Glomerular visceral epithelial cell (primary cell): ENCODE measurements at regions not wholly inside any gene's neighbourhood (a gene's known extent, or its start where the extent isn't known, plus 50 kb on each side); places are given as distances from the start of the nearest gene placed in this dataset.
"Not testable (repeated sequence)": the region's sequence is repeated elsewhere in the genome, so short reads cannot be mapped to it uniquely, and the experiment has no call there.

Experiments used
- DNase-seq: peaks from one replicate; pipeline ENCODE4 v3.0.0-alpha.2; 2016; ENCODE audit errors: extremely low spot score

- DNase-seq, result no peak
Observed at GRCh38 chr16:65769776-65770438, 596.6 kb upstream of the CDH5 start.

GRCh38 chr16:65769055-65769465, 597.4 kb upstream of the CDH5 start:
- DNase-seq, result no peak

- no peak for DNase-seq
Observed at GRCh38 chr16:65767125-65767524, 599.4 kb upstream of the CDH5 start.

GRCh38 chr16:65763640-65764305, 602.7 kb upstream of the CDH5 start:
- no peak for DNase-seq

- DNase-seq, result no peak
Observed at GRCh38 chr16:65760874-65761273, 605.6 kb upstream of the CDH5 start.

- no peak for DNase-seq
Observed at GRCh38 chr16:65758620-65759019, 607.9 kb upstream of the CDH5 start.

GRCh38 chr16:65757064-65757463, 609.4 kb upstream of the CDH5 start:
- no peak for DNase-seq

GRCh38 chr16:65756163-65756562, 610.3 kb upstream of the CDH5 start:
- DNase-seq, result no peak

GRCh38 chr16:65754820-65755691, 611.4 kb upstream of the CDH5 start:
- no peak for DNase-seq

GRCh38 chr16:65752522-65752844, 614.0 kb upstream of the CDH5 start:
- no peak for DNase-seq

GRCh38 chr16:65751622-65752521, 614.6 kb upstream of the CDH5 start:
- no peak for DNase-seq

GRCh38 chr16:65749506-65749905, 617.0 kb upstream of the CDH5 start:
- no peak for DNase-seq

- DNase-seq, result no peak
Observed at GRCh38 chr16:65746941-65747340, 619.5 kb upstream of the CDH5 start.

GRCh38 chr16:65745201-65745708, 621.2 kb upstream of the CDH5 start:
- DNase-seq, result no peak

- no peak for DNase-seq
Observed at GRCh38 chr16:65744401-65744800, 622.1 kb upstream of the CDH5 start.

- DNase-seq, result no peak
Observed at GRCh38 chr16:65743558-65743957, 621.7 kb upstream of the CDH11 start.

- no peak for DNase-seq
Observed at GRCh38 chr16:65740711-65741110, 618.8 kb upstream of the CDH11 start.

GRCh38 chr16:65739518-65739917, 617.7 kb upstream of the CDH11 start:
- no peak for DNase-seq

- no peak for DNase-seq
Observed at GRCh38 chr16:65737831-65738230, 616.0 kb upstream of the CDH11 start.

- not testable (repeated sequence) for DNase-seq
Observed at GRCh38 chr16:65735615-65736014, 613.8 kb upstream of the CDH11 start.

- no peak for DNase-seq
Observed at GRCh38 chr16:65733721-65734120, 611.9 kb upstream of the CDH11 start.

- DNase-seq, result no peak
Observed at GRCh38 chr16:65731833-65732232, 610.0 kb upstream of the CDH11 start.
